ENCODE measurements at regions not wholly inside any gene's neighbourhood (a gene's known extent, or its start where the extent isn't known, plus 50 kb on each side); places are given as distances from the start of the nearest gene placed in this dataset.

GRCh38 chr1:175794586-175794985, 51.2 kb upstream of the TNR start:
- in situ Hi-C loops (cut with HindIII; ENCODE audit: low pct_ligation_motif_present, low sequenced_read_pairs) = no loop called here
- H3K27ac ChIP-seq = no peak overlapping the region
- no peak for TF ChIP-seq CTCF (IDR thresholded peaks at IDR 0.05; ENCODE audit: low read depth, low read length, missing control alignments)
- H3K4me3 ChIP-seq (ENCODE audit: low read depth, low read length) = no peak overlapping the region
- no peak for DNase-seq
- H3K27me3 ChIP-seq (replicated peaks) = no peaks in the 10 kb centered on the region
- H3K36me3 ChIP-seq (replicated peaks) = no peaks in the 10 kb centered on the region

DNA sequence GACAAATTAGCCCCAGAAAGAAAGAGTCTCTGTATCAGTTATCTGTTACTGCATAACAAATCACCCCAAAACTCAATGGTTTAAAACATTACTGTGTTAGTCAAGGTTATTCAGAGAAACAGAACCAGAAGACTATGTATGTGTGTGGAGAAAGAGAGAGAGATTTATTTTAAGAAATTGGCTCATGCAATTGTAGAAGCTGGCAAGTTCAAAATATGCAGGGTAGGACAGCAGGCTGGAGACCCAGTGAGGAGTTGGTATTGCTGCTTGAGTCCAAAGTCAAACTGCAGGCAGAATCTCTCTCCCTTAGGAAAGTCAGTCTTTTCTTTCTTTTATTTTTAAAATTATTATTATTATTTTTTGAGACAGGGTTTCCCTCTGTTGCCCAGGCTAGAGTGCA, 50.2 kb upstream of the TNR start:
- H3K27ac ChIP-seq = no peak overlapping the region
- TF ChIP-seq CTCF (IDR thresholded peaks at IDR 0.05; ENCODE audit: low read depth, low read length, missing control alignments) = no peak
- no peak for DNase-seq
- H3K27me3 ChIP-seq (replicated peaks) = no peaks in the 10 kb centered on the region
- in situ Hi-C loops (cut with HindIII; ENCODE audit: low pct_ligation_motif_present, low sequenced_read_pairs) = no loop called here
- no peak overlapping the region for H3K4me3 ChIP-seq (ENCODE audit: low read depth, low read length)
- H3K36me3 ChIP-seq (replicated peaks) = no peaks in the 10 kb centered on the region
